ENCODE measurements at regions not wholly inside any gene's neighbourhood (a gene's known extent, or its start where the extent isn't known, plus 50 kb on each side); places are given as distances from the start of the nearest gene placed in this dataset.

DNA sequence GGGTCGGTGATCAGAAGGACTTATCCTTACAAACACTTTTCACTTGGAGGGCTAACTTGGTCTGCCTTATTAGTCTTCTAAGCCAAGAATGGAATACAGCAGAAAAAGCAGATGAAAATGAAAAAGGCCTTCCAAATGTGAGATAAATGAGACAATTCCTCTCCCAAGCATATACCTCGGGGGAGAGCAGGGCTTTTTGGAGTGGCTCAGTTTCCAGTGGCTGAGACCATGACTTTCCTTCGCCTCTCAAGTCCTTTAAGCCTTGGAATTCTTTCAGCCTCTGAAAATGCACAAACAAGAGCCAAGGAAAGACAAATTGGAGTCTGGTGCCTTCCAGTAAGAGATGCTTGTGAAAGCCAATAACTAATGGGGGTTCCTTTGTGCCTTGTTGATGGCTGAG, 130.9 kb downstream of the DTWD1 start:
- no peak for DNase-seq

DNA sequence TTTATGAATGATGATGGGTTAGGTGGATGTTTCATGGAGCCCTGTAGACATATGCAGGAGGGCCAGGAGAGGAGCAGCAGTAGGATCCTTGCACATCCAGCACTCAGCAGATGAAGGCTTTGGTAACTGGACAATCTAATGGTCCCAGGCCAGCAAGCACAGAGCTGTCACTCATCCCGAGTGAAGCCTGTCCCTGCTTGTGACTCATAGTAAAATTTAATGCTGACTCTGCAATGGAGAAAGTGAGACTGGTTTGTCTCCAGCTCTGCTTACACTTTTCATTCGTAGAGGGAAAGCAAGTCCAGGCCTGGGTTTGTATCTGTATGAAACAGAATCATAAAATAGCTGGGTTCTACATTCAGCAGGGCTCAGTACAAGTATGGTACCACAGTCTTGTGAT, 131.7 kb downstream of the DTWD1 start:
- DNase-seq: no peak

DNA sequence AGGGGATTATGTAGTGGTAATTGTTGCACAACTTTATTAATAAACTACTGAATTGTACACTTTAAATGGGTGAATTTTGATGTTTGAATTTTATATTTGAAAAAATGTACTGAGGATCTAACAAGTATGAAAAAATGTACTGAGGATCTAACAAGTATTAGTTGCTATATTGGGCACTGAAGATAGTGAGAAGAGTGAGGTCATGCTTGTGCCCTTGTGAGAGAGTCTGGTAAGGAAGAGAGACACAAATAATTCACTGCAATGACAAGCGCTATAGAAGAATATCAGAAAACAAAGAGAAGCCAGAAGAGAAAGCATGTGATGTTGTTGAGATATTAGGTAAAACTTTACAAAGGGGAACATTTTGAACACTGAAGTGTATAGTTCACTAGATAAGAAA, 137.6 kb downstream of the DTWD1 start:
- DNase-seq: no peak

DNA sequence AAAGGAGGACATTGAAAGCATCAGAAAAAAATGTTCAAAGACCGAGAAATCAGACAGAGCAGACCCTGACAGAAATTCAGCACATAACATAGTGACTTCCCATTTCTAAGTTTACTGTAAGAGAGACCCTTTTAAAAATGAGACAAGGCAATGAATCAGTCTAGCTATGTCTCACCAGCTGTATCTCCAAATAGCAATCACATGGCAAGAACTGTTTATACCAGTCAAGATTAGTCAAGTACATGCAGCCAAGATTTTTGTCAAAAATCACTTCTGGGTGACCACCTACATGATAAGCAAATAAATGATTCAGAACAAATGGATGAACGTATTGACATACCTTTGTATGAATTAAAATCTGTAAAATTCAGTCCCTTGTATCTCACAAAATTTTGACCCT, 138.0 kb downstream of the DTWD1 start:
- no peak for DNase-seq

DNA sequence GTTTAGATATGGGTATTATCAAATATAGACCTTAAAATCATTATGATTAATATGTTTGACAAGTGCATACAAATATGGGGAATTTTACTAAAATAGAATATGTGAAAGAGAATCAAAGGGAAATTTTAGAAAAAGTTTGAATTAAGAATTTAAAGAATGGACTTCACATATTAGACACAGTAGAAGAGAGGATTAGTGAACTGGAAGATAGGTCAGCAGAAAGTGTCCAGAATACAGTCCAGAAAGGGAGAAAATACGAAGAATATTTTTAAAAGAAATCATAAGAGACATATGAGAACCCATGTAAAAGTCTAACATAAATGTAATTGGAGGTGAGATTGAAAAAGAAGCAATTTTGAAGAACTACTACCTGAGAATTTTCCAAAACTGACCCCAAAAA, 139.9 kb downstream of the DTWD1 start:
- DNase-seq: no peak

DNA sequence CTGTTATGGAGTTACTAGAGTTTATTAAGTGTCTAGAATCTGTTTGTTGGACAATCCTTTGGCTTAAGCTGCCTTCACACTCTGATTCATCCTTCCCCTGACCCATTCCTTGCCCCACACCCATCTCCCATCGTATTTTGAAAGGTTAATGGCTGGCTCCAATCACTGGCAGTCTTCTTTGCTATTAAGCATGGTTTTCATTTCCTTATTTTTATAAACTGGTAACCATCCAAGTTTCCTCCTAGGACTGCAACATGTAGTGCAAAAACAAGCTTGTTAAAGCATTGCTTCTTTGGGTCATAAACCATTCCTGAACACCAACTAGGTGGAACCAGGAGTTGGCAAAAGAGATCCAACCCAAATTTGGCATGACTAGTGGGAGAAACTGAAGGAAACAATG, 148.4 kb downstream of the DTWD1 start:
- no peak for DNase-seq

DNA sequence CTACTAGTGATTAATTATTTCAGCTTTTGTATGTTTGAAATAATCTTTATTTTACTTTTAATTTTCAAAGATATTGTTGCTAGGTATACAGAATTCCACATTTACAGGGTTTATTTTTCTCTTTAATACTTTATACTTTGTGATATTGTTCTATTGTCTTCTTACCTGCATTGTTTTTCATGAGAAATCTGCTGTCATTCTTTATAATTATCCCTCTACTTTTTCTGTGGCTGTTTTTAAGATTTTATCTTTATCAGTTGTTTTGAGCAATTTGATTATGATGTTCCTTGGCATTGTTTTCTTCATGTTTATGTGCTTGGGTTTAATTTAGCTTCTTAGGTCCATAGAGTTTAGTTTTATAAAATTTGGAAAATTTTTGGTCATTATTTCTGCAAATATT, 168.6 kb downstream of the DTWD1 start:
- no peak for DNase-seq

DNA sequence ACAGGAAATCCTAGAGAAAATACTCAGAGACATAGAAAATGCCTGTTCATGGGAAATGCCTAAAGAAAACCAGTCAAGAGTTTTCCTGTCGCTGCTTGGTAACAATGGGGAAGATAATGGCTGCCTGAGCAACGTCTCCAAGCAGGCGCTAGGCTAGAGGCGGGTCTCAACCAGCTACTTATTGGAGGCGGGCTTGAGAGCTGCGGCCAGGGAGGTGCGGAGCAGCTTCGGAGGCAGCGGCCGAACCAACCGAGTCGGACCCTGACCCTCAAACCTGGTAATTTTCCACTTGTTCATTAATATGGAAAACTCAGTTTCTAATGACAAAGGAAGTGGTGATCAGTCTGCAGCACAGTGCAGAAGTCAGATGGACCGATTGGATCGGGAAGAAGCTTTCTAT, 173.1 kb downstream of the DTWD1 start:
- no peak for DNase-seq

DNA sequence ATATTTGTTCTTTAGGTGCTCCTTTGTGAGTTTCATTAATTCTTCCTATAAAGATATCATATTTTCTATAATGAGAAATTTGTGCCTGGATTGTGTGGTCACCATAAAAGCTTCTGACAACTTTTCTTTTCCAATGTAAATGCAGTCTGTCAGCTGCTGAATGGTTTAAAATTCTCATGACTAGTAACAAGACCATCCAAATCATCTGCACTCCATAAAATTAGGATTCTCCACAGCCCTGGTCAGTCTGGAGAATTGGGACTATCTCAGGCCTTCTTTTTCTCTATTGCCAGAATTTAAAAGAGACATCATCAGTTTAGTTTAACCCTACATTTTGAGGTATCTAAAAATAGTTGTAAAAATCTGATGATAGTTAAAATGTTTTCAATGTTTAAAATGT, 180.9 kb downstream of the DTWD1 start:
- no peak for DNase-seq

All from suppressor macrophage treated with lipopolysaccharide for 4 hours (primary cell).